Testis (tissue), 2 donors: ENCODE measurements at regions not wholly inside any gene's neighbourhood (a gene's known extent, or its start where the extent isn't known, plus 50 kb on each side); places are given as distances from the start of the nearest gene placed in this dataset.

ENCODE experiments used
- DNase-seq: peaks from one replicate; pipeline ENCODE4 v3.0.0-alpha.2; 2019
- H3K27ac ChIP-seq, 2 donors: fragments of 200-600 bp; sonication (generic); one replicate each; pipeline ENCODE4 v1.5.1; 2019
- H3K27me3 ChIP-seq: fragments of 200-600 bp; sonication (generic); one replicate; pipeline ENCODE4 v1.5.1; 2019
- H3K36me3 ChIP-seq: fragments of 200-600 bp; sonication (generic); one replicate; pipeline ENCODE4 v1.5.1; 2017; ENCODE audit warnings: low read depth; ENCODE audit errors: missing control alignments
- H3K4me1 ChIP-seq: fragments of 200-600 bp; sonication (generic); one replicate; pipeline ENCODE4 v1.5.1; 2019
- H3K4me3 ChIP-seq, 2 donors: fragments of 200-600 bp; sonication (generic); one replicate each; pipeline ENCODE4 v1.5.1; 2017 to 2019
- H3K9me3 ChIP-seq: fragments of 200-600 bp; sonication (generic); one replicate; pipeline ENCODE4 v1.5.1; 2017
- CTCF ChIP-seq, 3 experiments: fragments of 450-650 bp in 2 of 3; fragments of 200-600 bp in 1 of 3; sonication (generic) in 1 of 3; IDR thresholded peaks; one replicate each; pipeline ENCODE4 v1.5.1; 2016 to 2019; ENCODE audit warnings: antibody characterized with exemption in 3 of 3, mild to moderate bottlenecking in 2 of 3, moderate library complexity in 1 of 3
- POLR2A ChIP-seq: fragments of 450-650 bp; IDR thresholded peaks from one replicate; pipeline ENCODE4 v1.6.1; 2017; ENCODE audit warnings: antibody characterized with exemption, mild to moderate bottlenecking, moderate library complexity
- whole genome bisulfite sequencing, 2 donors: methylation state at CpG; one replicate each; pipeline ENCODE4 v1.1.5; 2018; 5-methylcytosine and 5-hydroxymethylcytosine counted together
- intact Hi-C: fragments of 100-400 bp; cut with DNase I; formaldehyde crosslinking; loops from one replicate; pipeline ENCODE4 v1.15.1; 2023; ENCODE audit warnings: low total_unique reads

- no peak for DNase-seq
- Histone ChIP-seq H3K36me3 (no peaks in the 10 kb centered on the region), H3K27me3 (no peaks in the 10 kb centered on the region), H3K4me3 (no peak overlapping the region), H3K4me1 (no peaks in the 10 kb centered on the region), H3K9me3 (no peaks in the 10 kb centered on the region), H3K27ac (no peak overlapping the region)
- TF ChIP-seq POLR2A (no peak), CTCF (IDR thresholded peaks at IDR 0.05) (no peak)
- intact Hi-C loops: no loop called here
Observed at GRCh38 chr5:107032629-107033028, 638.1 kb downstream of the EFNA5 start.

DNA sequence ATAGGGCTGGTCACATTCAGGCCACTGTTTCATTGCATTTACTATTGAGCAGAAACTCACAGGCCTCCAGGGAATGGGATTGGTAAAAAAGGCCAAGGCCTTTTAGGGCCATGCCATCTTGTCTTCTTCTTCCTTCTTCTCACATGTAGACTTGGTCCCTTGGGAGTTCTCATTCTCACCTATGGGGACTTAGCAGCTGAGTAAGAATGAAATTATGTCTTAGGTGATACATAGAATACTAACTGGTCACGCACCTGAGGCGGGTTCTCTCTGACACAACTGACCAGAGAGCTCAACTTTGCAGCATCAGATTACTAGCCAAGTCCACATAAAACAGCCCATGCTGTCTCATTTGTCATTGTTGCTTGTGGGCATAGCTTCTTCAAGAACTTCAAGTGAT, 641.8 kb downstream of the EFNA5 start:
- H3K36me3 ChIP-seq: no peaks in the 10 kb centered on the region
- H3K4me3 ChIP-seq: no peak overlapping the region
- 92 to 94% methylated on average over 2 of the region's 2 CpGs for WGBS, 2 donors
- TF ChIP-seq POLR2A: no peak
- no peak for TF ChIP-seq CTCF (IDR thresholded peaks at IDR 0.05)
- intact Hi-C loops: no loop called here
- H3K9me3 ChIP-seq: no peaks in the 10 kb centered on the region
- H3K27me3 ChIP-seq: no peaks in the 10 kb centered on the region
- H3K27ac ChIP-seq: no peak overlapping the region
- no peak for DNase-seq
- H3K4me1 ChIP-seq: no peaks in the 10 kb centered on the region

GRCh38 chr5:107025712-107026497, 644.8 kb downstream of the EFNA5 start:
- no peak for TF ChIP-seq CTCF (IDR thresholded peaks at IDR 0.05)
- TF ChIP-seq POLR2A: no peak
- intact Hi-C loops: no loop called here
- DNase-seq: no peak
- Histone ChIP-seq H3K4me1 (no peaks in the 10 kb centered on the region), H3K9me3 (no peaks in the 10 kb centered on the region), H3K4me3 (no peak overlapping the region), H3K27ac (no peak overlapping the region), H3K27me3 (no peaks in the 10 kb centered on the region), H3K36me3 (no peaks in the 10 kb centered on the region)
- 50 to 61% methylated on average over 3 of the region's 3 CpGs for WGBS, 2 donors

- intact Hi-C loops: no loop called here
- no peak overlapping the region for H3K27ac ChIP-seq
Observed at GRCh38 chr5:107023732-107024131, 647.0 kb downstream of the EFNA5 start.

More at GRCh38 chr5:107023732-107024131, 647.0 kb downstream of the EFNA5 start:
- no peaks in the 10 kb centered on the region for H3K9me3 ChIP-seq
- H3K4me1 ChIP-seq: no peaks in the 10 kb centered on the region
- DNase-seq: no peak
- no peak overlapping the region for H3K4me3 ChIP-seq
- no peak for TF ChIP-seq POLR2A
- TF ChIP-seq CTCF (IDR thresholded peaks at IDR 0.05): no peak
- H3K36me3 ChIP-seq: no peaks in the 10 kb centered on the region
- no peaks in the 10 kb centered on the region for H3K27me3 ChIP-seq
